HG03064 (cell line): ENCODE measurements at regions not wholly inside any gene's neighbourhood (a gene's known extent, or its start where the extent isn't known, plus 50 kb on each side); places are given as distances from the start of the nearest gene placed in this dataset.

Source experiments
- ATAC-seq: cut with Tn5 transposase; IDR thresholded peaks from one replicate; pipeline ENCODE4 v1.9.1; 2021; ENCODE audit warnings: low read depth; ENCODE audit not compliant: unreplicated experiment

- ATAC-seq = no peak
These were observed 201.0 kb upstream of the MAMLD1 start for GRCh38 chrX:150162141-150162540.

GRCh38 chrX:150163221-150163930 is 199.7 kb upstream of the MAMLD1 start:
- ATAC-seq = no peak

- ATAC-seq = no peak
These were observed 199.0 kb upstream of the MAMLD1 start for GRCh38 chrX:150163956-150164726.

GRCh38 chrX:150164971-150165600 is 198.0 kb upstream of the MAMLD1 start:
- ATAC-seq = no peak

- ATAC-seq = no peak
These were observed 197.1 kb upstream of the MAMLD1 start for GRCh38 chrX:150165776-150166610.

- no peak for ATAC-seq
These were observed 195.4 kb upstream of the MAMLD1 start for GRCh38 chrX:150167482-150168324.

- no peak for ATAC-seq
These were observed 181.0 kb upstream of the MAMLD1 start for GRCh38 chrX:150182161-150182560.

GRCh38 chrX:150184491-150184890 is 178.6 kb upstream of the MAMLD1 start:
- ATAC-seq = no peak

- ATAC-seq = no peak
These were observed 177.4 kb upstream of the MAMLD1 start for GRCh38 chrX:150185766-150186165.

- no peak for ATAC-seq
These were observed 170.3 kb upstream of the MAMLD1 start for GRCh38 chrX:150192816-150193215.

- ATAC-seq = no peak
These were observed 166.8 kb upstream of the MAMLD1 start for GRCh38 chrX:150196285-150196684.

- no peak for ATAC-seq
These were observed 165.7 kb upstream of the MAMLD1 start for GRCh38 chrX:150197388-150197787.

- no peak for ATAC-seq
These were observed 164.3 kb upstream of the MAMLD1 start for GRCh38 chrX:150198776-150199175.

GRCh38 chrX:150199181-150199580 is 163.9 kb upstream of the MAMLD1 start:
- ATAC-seq = no peak

- ATAC-seq = no peak
These were observed 163.3 kb upstream of the MAMLD1 start for GRCh38 chrX:150199803-150200202.

GRCh38 chrX:150200361-150200760 is 162.8 kb upstream of the MAMLD1 start:
- ATAC-seq = no peak

GRCh38 chrX:150200820-150201287 is 162.3 kb upstream of the MAMLD1 start:
- ATAC-seq = peak; percentile 94

- no peak for ATAC-seq
These were observed 161.7 kb upstream of the MAMLD1 start for GRCh38 chrX:150201391-150201790.

- ATAC-seq = no peak
These were observed 161.3 kb upstream of the MAMLD1 start for GRCh38 chrX:150201841-150202240.
